Endothelial cell of umbilical vein (primary cell): ENCODE measurements at regions not wholly inside any gene's neighbourhood (a gene's known extent, or its start where the extent isn't known, plus 50 kb on each side); places are given as distances from the start of the nearest gene placed in this dataset.

Experiments used
- CTCF ChIP-seq, 2 donors: IDR thresholded peaks; 1 replicate in 1 of 2; 2 replicates in 1 of 2; pipeline ENCODE4 v1.5.1; 2011; ENCODE audit warnings: low read length in 2 of 2, mild to moderate bottlenecking in 2 of 2, moderate library complexity in 2 of 2, control low read depth in 1 of 2, inconsistent platforms in 1 of 2, low read depth in 1 of 2; ENCODE audit not compliant: insufficient read depth in 1 of 2; ENCODE audit errors: extremely low read depth in 1 of 2
- MAX ChIP-seq: IDR thresholded peaks from 2 replicates; pipeline ENCODE4 v1.6.1; 2011; ENCODE audit not compliant: insufficient read depth, insufficient read length

GRCh38 chr1:173307845-173308244 lies 100.7 kb upstream of the TNFSF4 start:
- TF ChIP-seq CTCF (IDR thresholded peaks at IDR 0.05; ENCODE audit: extremely low read depth in 1 of 2, insufficient read depth in 1 of 2, low read depth in 1 of 2, low read length in 2 of 2): no peak
- TF ChIP-seq MAX: no peak
